H1 (cell line): ENCODE measurements at regions not wholly inside any gene's neighbourhood (a gene's known extent, or its start where the extent isn't known, plus 50 kb on each side); places are given as distances from the start of the nearest gene placed in this dataset.

ENCODE experiments used
- CTCF ChIA-PET: fragments of 300-600 bp; sonication (Branson Sonifier 250); formaldehyde crosslinking; loops from one replicate; lab custom pipeline; 2021; ENCODE audit not compliant: partially characterized antibody; lab: Charles Lee
- POLR2A ChIA-PET: fragments of 300-600 bp; sonication (Branson Sonifier 250); formaldehyde crosslinking; loops from one replicate; lab custom pipeline; 2021; ENCODE audit warnings: inconsistent platforms; ENCODE audit not compliant: partially characterized antibody; lab: Charles Lee
- DNase-seq, 2 experiments: peaks; one replicate each; pipeline versions ENCODE4 v3.0.0 to v3.0.0-alpha.2; 2010 to 2022; ENCODE audit warnings: low spot score in 2 of 2, low read depth in 1 of 2, mixed read lengths in 1 of 2
- FAIRE-seq: peaks from 2 replicates; lab custom pipeline; 2011; peaks lifted over from hg19 to GRCh38; lab: Jason Lieb, UNC
- H2AFZ ChIP-seq: 2 replicates; pipeline ENCODE4 v1.8.1; 2012; ENCODE audit warnings: low read length, inconsistent platforms
- H2AK5ac ChIP-seq: 2 replicates; pipeline ENCODE4 v1.6.1; 2013; ENCODE audit warnings: low read depth, low read length
- H2BK120ac ChIP-seq: replicated peaks from 2 replicates; pipeline ENCODE3; 2013; ENCODE audit warnings: low read depth, low read length, inconsistent platforms
- H2BK12ac ChIP-seq: 2 replicates; pipeline ENCODE4 v1.6.1; 2013; ENCODE audit warnings: low read depth, low read length
- H2BK15ac ChIP-seq: 2 replicates; pipeline ENCODE4 v1.6.1; 2013; ENCODE audit warnings: low read length
- H2BK20ac ChIP-seq: 2 replicates; pipeline ENCODE4 v1.6.1; 2013; ENCODE audit warnings: low read length
- H2BK5ac ChIP-seq: 2 replicates; pipeline ENCODE4 v1.6.1; 2013; ENCODE audit warnings: low read depth, low read length
- H3K14ac ChIP-seq: 2 replicates; pipeline ENCODE4 v1.6.1; 2013; ENCODE audit warnings: inconsistent platforms; ENCODE audit not compliant: insufficient read length
- H3K18ac ChIP-seq: 2 replicates; pipeline ENCODE4 v1.6.1; 2013; ENCODE audit warnings: low read length; ENCODE audit errors: extremely low read depth
- H3K23ac ChIP-seq: 2 replicates; pipeline ENCODE4 v1.6.1; 2013; ENCODE audit warnings: inconsistent platforms; ENCODE audit not compliant: insufficient read length
- H3K23me2 ChIP-seq: 2 replicates; pipeline ENCODE4 v1.6.1; 2013; ENCODE audit warnings: low read depth, low read length
- H3K27ac ChIP-seq: 2 replicates; pipeline ENCODE4 v1.6.1; 2011; ENCODE audit warnings: low read depth, low read length, inconsistent platforms
- H3K27me3 ChIP-seq, 4 experiments: replicated peaks in 1 of 4; 1 replicate in 1 of 4; 2 replicates in 3 of 4; pipeline versions ENCODE4 v1.6.1 to v1.8.1; 2011 to 2013; ENCODE audit warnings: low read length in 3 of 4, mild to moderate bottlenecking in 3 of 4, inconsistent platforms in 2 of 4, mixed read lengths in 2 of 4, moderate library complexity in 1 of 4; ENCODE audit not compliant: control insufficient read depth in 3 of 4, insufficient read depth in 3 of 4; ENCODE audit errors: extremely low read depth in 1 of 4
- H3K36me3 ChIP-seq, 4 experiments: 2 replicates each; pipeline versions ENCODE4 v1.6.1 to v1.8.1; 2011 to 2013; ENCODE audit warnings: mild to moderate bottlenecking in 4 of 4, low read length in 3 of 4, moderate library complexity in 2 of 4, control low read depth in 1 of 4, inconsistent platforms in 1 of 4; ENCODE audit not compliant: insufficient read depth in 4 of 4, control insufficient read depth in 2 of 4
- H3K4ac ChIP-seq: replicated peaks from 2 replicates; pipeline ENCODE3; 2013; ENCODE audit warnings: low read length, low read depth, mixed read lengths, inconsistent platforms; ENCODE audit not compliant: insufficient read length
- H3K4me1 ChIP-seq, 4 experiments: replicated peaks in 1 of 4; 1 replicate in 1 of 4; 2 replicates in 3 of 4; pipeline versions ENCODE4 v1.6.1 to v1.8.1; 2011 to 2013; ENCODE audit warnings: low read length in 3 of 4, inconsistent platforms in 2 of 4, mixed read lengths in 1 of 4; ENCODE audit not compliant: insufficient read depth in 4 of 4, control insufficient read depth in 3 of 4
- H3K4me2 ChIP-seq, 2 experiments: 2 replicates each; pipeline versions ENCODE4 v1.6.1 to v1.8.1; 2011 to 2013; ENCODE audit warnings: low read depth in 2 of 2, low read length in 2 of 2, control low read depth in 1 of 2, inconsistent platforms in 1 of 2, mild to moderate bottlenecking in 1 of 2; ENCODE audit not compliant: insufficient read depth in 1 of 2
- H3K4me3 ChIP-seq, 4 experiments: fragments of 200-600, 300-600 bp in 1 of 4; sonication (generic), shearing (Covaris generic), sonication (Bioruptor Twin) in 1 of 4; 2 replicates each; pipeline versions ENCODE4 v1.5.1 to v1.8.1; 2011 to 2016; ENCODE audit warnings: low read length in 4 of 4, low read depth in 3 of 4, control low read depth in 2 of 4, inconsistent platforms in 2 of 4, mild to moderate bottlenecking in 2 of 4, mixed read lengths in 1 of 4, moderate library complexity in 1 of 4; ENCODE audit not compliant: insufficient read depth in 2 of 4; ENCODE audit errors: extremely low read depth in 1 of 4
- H3K56ac ChIP-seq: replicated peaks from 2 replicates; pipeline ENCODE3; 2013; ENCODE audit warnings: low read depth, mild to moderate bottlenecking, mixed read lengths, low read length, inconsistent platforms; ENCODE audit not compliant: insufficient read length
- H3K79me1 ChIP-seq: 2 replicates; pipeline ENCODE4 v1.6.1; 2013; ENCODE audit warnings: low read depth, low read length, control low read depth
- H3K79me2 ChIP-seq, 2 experiments: 2 replicates each; pipeline versions ENCODE4 v1.6.1 to v1.8.1; 2012 to 2013; ENCODE audit warnings: low read length in 2 of 2, mild to moderate bottlenecking in 2 of 2, inconsistent platforms in 1 of 2; ENCODE audit not compliant: insufficient read depth in 2 of 2, control insufficient read depth in 1 of 2
- H3K9ac ChIP-seq, 4 experiments: replicated peaks in 1 of 4; 1 replicate in 1 of 4; 2 replicates in 3 of 4; pipeline versions ENCODE4 v1.6.1 to v1.8.1; 2011 to 2013; ENCODE audit warnings: low read depth in 3 of 4, low read length in 3 of 4, control low read depth in 2 of 4, mild to moderate bottlenecking in 2 of 4, moderate library complexity in 2 of 4, inconsistent platforms in 1 of 4; ENCODE audit errors: extremely low read depth in 1 of 4
- H3K9me3 ChIP-seq, 2 experiments: 2 replicates each; pipeline versions ENCODE4 v1.6.1 to v1.8.1; 2012 to 2013; ENCODE audit warnings: mild to moderate bottlenecking in 2 of 2, moderate library complexity in 2 of 2, control low read depth in 1 of 2, inconsistent platforms in 1 of 2, low read depth in 1 of 2, low read length in 1 of 2, mixed read lengths in 1 of 2; ENCODE audit not compliant: insufficient read depth in 2 of 2
- H4K20me1 ChIP-seq, 2 experiments: replicated peaks in 1 of 2; 2 replicates each; pipeline versions ENCODE3 to v1.8.1; 2011 to 2013; ENCODE audit warnings: inconsistent platforms in 2 of 2, low read length in 2 of 2, mild to moderate bottlenecking in 1 of 2; ENCODE audit not compliant: insufficient read depth in 2 of 2, control insufficient read depth in 1 of 2
- H4K5ac ChIP-seq: 2 replicates; pipeline ENCODE4 v1.6.1; 2013; ENCODE audit warnings: low read length, low read depth, mixed read lengths, inconsistent platforms; ENCODE audit not compliant: insufficient read length
- H4K8ac ChIP-seq: 2 replicates; pipeline ENCODE4 v1.8.0; 2013; ENCODE audit warnings: mild to moderate bottlenecking, moderate library complexity, low read length, inconsistent platforms; ENCODE audit not compliant: insufficient read depth; ENCODE audit errors: extremely low read depth
- H4K91ac ChIP-seq: replicated peaks from 2 replicates; pipeline ENCODE3; 2013; ENCODE audit warnings: low read length, mixed read lengths, inconsistent platforms; ENCODE audit not compliant: insufficient read length
- CBX5 ChIP-seq: fragments of 300-800, 300-1000 bp; sonication (generic); IDR thresholded peaks from 2 replicates; pipeline ENCODE4 v1.7.1; 2016; ENCODE audit warnings: antibody characterized with exemption, low read length, low read depth
- GTF2F1 ChIP-seq: IDR thresholded peaks from 2 replicates; pipeline ENCODE4 v1.6.1; 2012; ENCODE audit warnings: low read depth, low read length, improper control_type of control experiment, borderline replicate concordance
- SAP30 ChIP-seq: fragments of 300-600 bp; sonication (generic); IDR thresholded peaks from 2 replicates; pipeline ENCODE4 v1.7.1; 2012; ENCODE audit warnings: low read length, moderate library complexity, mild to moderate bottlenecking, inconsistent platforms; ENCODE audit not compliant: insufficient read depth, insufficient replicate concordance
- TBP ChIP-seq: IDR thresholded peaks from 2 replicates; pipeline ENCODE4 v1.6.1; 2011; ENCODE audit warnings: low read depth, low read length, improper control_type of control experiment
- TEAD4 ChIP-seq: IDR thresholded peaks from 2 replicates; pipeline ENCODE4 v1.6.1; 2012; ENCODE audit warnings: low read depth, low read length, inconsistent platforms, mixed read lengths
- ZNF274 ChIP-seq: IDR thresholded peaks from 2 replicates; pipeline ENCODE4 v1.7.0; 2012; ENCODE audit warnings: low read length, borderline replicate concordance; ENCODE audit errors: extremely low read depth

DNA sequence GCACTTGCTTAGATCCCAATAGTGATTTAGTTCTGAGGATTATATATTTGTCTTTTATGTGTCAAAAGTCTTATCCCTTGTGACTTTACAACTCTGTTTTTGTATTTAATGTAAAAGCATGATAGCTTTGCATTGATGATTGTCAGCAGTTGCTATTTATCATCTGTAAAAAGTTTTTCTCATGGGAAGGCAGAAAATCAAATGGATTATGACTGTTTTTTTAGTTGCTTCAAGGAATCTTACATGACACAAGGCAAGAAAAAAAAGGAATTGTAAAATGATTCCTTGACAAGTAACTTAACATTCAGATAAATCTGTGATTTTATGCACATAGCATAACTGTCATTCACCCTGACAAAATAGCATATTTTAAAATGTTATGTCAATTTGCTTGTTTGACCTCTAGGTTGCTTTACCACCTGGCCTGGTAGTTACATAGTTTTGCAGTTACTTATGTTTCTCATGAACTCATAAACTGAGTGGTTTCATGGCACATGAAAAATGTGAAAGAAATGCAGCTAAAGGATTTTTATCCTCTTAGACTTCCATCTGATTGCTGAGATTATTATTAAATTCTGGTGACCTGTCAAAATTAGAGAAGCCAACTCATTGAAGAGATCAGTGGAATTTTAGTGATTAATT is 622.6 kb downstream of the ADGRL2 start:
- no peak overlapping the region for H3K56ac ChIP-seq
- H4K20me1 ChIP-seq: no peaks in the 10 kb centered on the region
- no peak overlapping the region for H2AK5ac ChIP-seq
- H4K8ac ChIP-seq: no peak overlapping the region
- no peak overlapping the region for H2AFZ ChIP-seq
- no peak overlapping the region for H3K4me3 ChIP-seq
- H3K27me3 ChIP-seq: no peaks in the 10 kb centered on the region
- POLR2A ChIA-PET: no interaction called here
- H2BK12ac ChIP-seq: no peak overlapping the region
- no peaks in the 10 kb centered on the region for H3K4me1 ChIP-seq
- H3K23me2 ChIP-seq: no peaks in the 10 kb centered on the region
- no peaks in the 10 kb centered on the region for H3K9me3 ChIP-seq
- no peaks in the 10 kb centered on the region for H3K36me3 ChIP-seq
- H3K23ac ChIP-seq: no peak overlapping the region
- H2BK5ac ChIP-seq: no peak overlapping the region
- DNase-seq (no peak), FAIRE-seq (no peak)
- H3K27ac ChIP-seq: no peak overlapping the region
- H3K79me2 ChIP-seq: no peaks in the 10 kb centered on the region
- H3K18ac ChIP-seq: no peak overlapping the region
- TF ChIP-seq TEAD4: no peak
- no peak for TF ChIP-seq GTF2F1
- TF ChIP-seq CBX5: no peak
- no peak for TF ChIP-seq ZNF274
- no peak for TF ChIP-seq TBP
- TF ChIP-seq SAP30: no peak
- no peak overlapping the region for H3K4ac ChIP-seq
- no peak overlapping the region for H4K5ac ChIP-seq
- H4K91ac ChIP-seq: no peak overlapping the region
- H3K14ac ChIP-seq: no peak overlapping the region
- H3K9ac ChIP-seq: no peak overlapping the region
- H3K79me1 ChIP-seq: no peaks in the 10 kb centered on the region
- no peak overlapping the region for H2BK120ac ChIP-seq
- H2BK15ac ChIP-seq: no peak overlapping the region
- H2BK20ac ChIP-seq: no peak overlapping the region
- CTCF ChIA-PET: interaction anchor here (0.7 kb wide), 1 partner anchor 363 kb away, joined by 3 read pairs; no protein-coding TSS in a partner anchor
- no peak overlapping the region for H3K4me2 ChIP-seq
